OCI-LY7 (cell line): ENCODE measurements at regions not wholly inside any gene's neighbourhood (a gene's known extent, or its start where the extent isn't known, plus 50 kb on each side); places are given as distances from the start of the nearest gene placed in this dataset.

Experiments
- BruUV-seq: library from RNA; stranded (reverse); fragments of 400-500 nt; replicated peaks from 2 replicates; lab custom pipeline; 2021; lab: Mats Ljungman, UMichigan
- CTCF ChIA-PET: fragments of 300-600 bp; sonication (Branson Sonifier 250); formaldehyde crosslinking; loops from one replicate; lab custom pipeline; 2022; ENCODE audit warnings: antibody characterized with exemption; ENCODE audit not compliant: unreplicated experiment; lab: Charles Lee
- POLR2A ChIA-PET: fragments of 300-600 bp; sonication (Branson Sonifier 250); formaldehyde crosslinking; loops from one replicate; lab custom pipeline; 2022; ENCODE audit warnings: antibody characterized with exemption; lab: Charles Lee
- DNase-seq: peaks from one replicate; pipeline ENCODE4 v3.0.0-alpha.2; 2015; ENCODE audit warnings: low spot score
- H2AFZ ChIP-seq: fragments of 200-600 bp; sonication (generic), shearing (Covaris generic); 2 replicates; pipeline ENCODE4 v1.6.1; 2014; ENCODE audit warnings: mild to moderate bottlenecking, antibody characterized with exemption, low read length, moderate library complexity
- H3K27ac ChIP-seq: fragments of 200-600 bp; sonication (generic); 2 replicates; pipeline ENCODE4 v1.5.1; 2014; ENCODE audit warnings: mixed run types, low read depth, mild to moderate bottlenecking, moderate library complexity, low read length, inconsistent platforms; ENCODE audit not compliant: poor library complexity, severe bottlenecking
- H3K36me3 ChIP-seq: fragments of 200-600 bp; sonication (generic); 2 replicates; pipeline ENCODE4 v1.6.1; 2014; ENCODE audit warnings: mild to moderate bottlenecking, antibody characterized with exemption, low read length, moderate library complexity, mixed read lengths; ENCODE audit not compliant: insufficient read depth
- H3K4me1 ChIP-seq: fragments of 200-600 bp; sonication (generic); 2 replicates; pipeline ENCODE4 v1.5.1; 2014; ENCODE audit warnings: mild to moderate bottlenecking, low read length; ENCODE audit not compliant: insufficient read depth, poor library complexity, severe bottlenecking
- H3K4me2 ChIP-seq: fragments of 200-600 bp; sonication (generic); 2 replicates; pipeline ENCODE4 v1.6.1; 2014; ENCODE audit warnings: mild to moderate bottlenecking, low read length
- H3K4me3 ChIP-seq: fragments of 200-600 bp; sonication (generic); 2 replicates; pipeline ENCODE4 v1.5.1; 2014; ENCODE audit warnings: mild to moderate bottlenecking, low read depth, low read length; ENCODE audit not compliant: poor library complexity, severe bottlenecking
- H3K79me2 ChIP-seq: fragments of 200-600 bp; sonication (generic); 2 replicates; pipeline ENCODE4 v1.6.1; 2016; ENCODE audit warnings: low read depth, mild to moderate bottlenecking, low read length, moderate library complexity, mixed read lengths; ENCODE audit not compliant: insufficient read depth
- H3K9me2 ChIP-seq: fragments of 200-600 bp; sonication (generic); 2 replicates; pipeline ENCODE4 v1.6.1; 2016; ENCODE audit warnings: mild to moderate bottlenecking, low read length, mixed read lengths; ENCODE audit not compliant: insufficient read depth
- H3K9me3 ChIP-seq: fragments of 200-600 bp; sonication (generic); 2 replicates; pipeline ENCODE4 v1.6.1; 2014; ENCODE audit warnings: mild to moderate bottlenecking, mixed run types, low read length, mixed read lengths
- H4K20me1 ChIP-seq: fragments of 200-600 bp; sonication (generic); 2 replicates; pipeline ENCODE4 v1.6.1; 2014; ENCODE audit warnings: mild to moderate bottlenecking, antibody characterized with exemption, low read length, moderate library complexity, mixed read lengths; ENCODE audit not compliant: insufficient read depth
- EZH2phosphoT487 ChIP-seq: fragments of 200-600 bp; sonication (generic); IDR thresholded peaks from 2 replicates; pipeline ENCODE4 v1.6.1; 2018; ENCODE audit warnings: low read depth, borderline replicate concordance, mild to moderate bottlenecking, mixed run types, antibody characterized with exemption, low read length, moderate library complexity, mixed read lengths
- intact Hi-C: fragments of 100-400 bp; cut with micrococcal nuclease; formaldehyde crosslinking; loops from one replicate; pipeline ENCODE4 v1.10.0; 2022; ENCODE audit not compliant: unreplicated experiment
- TF ChIP-seq, protein P1 (sequence below): fragments of 200-600 bp; sonication (generic); conservative IDR thresholded peaks from 2 replicates; pipeline ENCODE4 v1.5.1; 2014; ENCODE audit warnings: mild to moderate bottlenecking, antibody characterized with exemption, low read length, moderate library complexity, mixed read lengths

DNA sequence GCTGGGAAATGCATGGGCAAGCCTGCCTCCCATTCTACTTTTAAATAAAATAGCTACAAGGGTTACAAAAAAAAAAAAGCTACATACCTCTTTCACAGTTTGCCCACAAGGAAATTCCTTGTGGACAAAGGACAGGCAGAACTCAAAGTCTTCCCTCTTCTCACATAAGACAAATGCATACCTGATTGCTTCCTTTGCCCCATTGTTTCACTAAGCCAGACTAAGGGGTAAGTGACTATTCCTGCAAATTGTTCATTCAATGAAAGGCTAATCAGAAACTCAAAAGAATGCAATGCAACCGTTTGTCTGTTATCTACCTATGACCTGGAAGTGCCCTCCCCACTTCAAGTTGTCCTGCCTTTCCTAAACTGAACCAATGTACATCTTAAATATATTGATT lies 780.6 kb downstream of the FAM133A start:
- BruUV-seq = no TSS peak

DNA sequence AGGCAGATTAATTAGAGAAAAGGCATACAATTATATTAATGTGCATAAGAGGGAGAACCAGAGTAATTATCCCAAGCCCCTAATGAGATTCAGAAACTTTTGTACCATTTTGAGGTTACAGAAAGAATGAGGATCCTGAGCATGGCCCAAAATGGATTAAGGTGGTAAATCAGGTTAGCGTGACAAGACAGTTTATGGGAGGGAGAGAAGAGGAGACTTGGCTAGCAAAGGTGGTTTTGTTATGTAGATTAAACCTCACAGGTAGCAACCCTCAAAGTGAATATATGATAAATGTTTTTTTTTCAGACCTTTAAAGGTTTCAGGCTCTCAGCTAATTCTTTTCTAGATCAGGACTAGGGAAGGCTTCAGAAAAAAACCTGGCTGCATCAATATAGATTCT lies 781.8 kb downstream of the FAM133A start:
- no TSS peak for BruUV-seq
- intact Hi-C loops = no loop called here
- POLR2A ChIA-PET = no interaction called here

More for the DNA sequence above, 780.6 kb downstream of the FAM133A start:
- no peak overlapping the region for H3K27ac ChIP-seq
- POLR2A ChIA-PET = no interaction called here
- no peak overlapping the region for H2AFZ ChIP-seq
- intact Hi-C loops = no loop called here
- CTCF ChIA-PET = no interaction called here
- H3K4me1 ChIP-seq = no peaks in the 10 kb centered on the region
- no peak overlapping the region for H3K4me2 ChIP-seq
- no peaks in the 10 kb centered on the region for H4K20me1 ChIP-seq
- H3K4me3 ChIP-seq = no peak overlapping the region
- TF ChIP-seq, protein P1, sequence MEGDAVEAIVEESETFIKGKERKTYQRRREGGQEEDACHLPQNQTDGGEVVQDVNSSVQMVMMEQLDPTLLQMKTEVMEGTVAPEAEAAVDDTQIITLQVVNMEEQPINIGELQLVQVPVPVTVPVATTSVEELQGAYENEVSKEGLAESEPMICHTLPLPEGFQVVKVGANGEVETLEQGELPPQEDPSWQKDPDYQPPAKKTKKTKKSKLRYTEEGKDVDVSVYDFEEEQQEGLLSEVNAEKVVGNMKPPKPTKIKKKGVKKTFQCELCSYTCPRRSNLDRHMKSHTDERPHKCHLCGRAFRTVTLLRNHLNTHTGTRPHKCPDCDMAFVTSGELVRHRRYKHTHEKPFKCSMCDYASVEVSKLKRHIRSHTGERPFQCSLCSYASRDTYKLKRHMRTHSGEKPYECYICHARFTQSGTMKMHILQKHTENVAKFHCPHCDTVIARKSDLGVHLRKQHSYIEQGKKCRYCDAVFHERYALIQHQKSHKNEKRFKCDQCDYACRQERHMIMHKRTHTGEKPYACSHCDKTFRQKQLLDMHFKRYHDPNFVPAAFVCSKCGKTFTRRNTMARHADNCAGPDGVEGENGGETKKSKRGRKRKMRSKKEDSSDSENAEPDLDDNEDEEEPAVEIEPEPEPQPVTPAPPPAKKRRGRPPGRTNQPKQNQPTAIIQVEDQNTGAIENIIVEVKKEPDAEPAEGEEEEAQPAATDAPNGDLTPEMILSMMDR = no peak
- TF ChIP-seq EZH2phosphoT487 = no peak
- no peaks in the 10 kb centered on the region for H3K79me2 ChIP-seq
- H3K9me2 ChIP-seq = no peaks in the 10 kb centered on the region
- no peaks in the 10 kb centered on the region for H3K36me3 ChIP-seq
- no peaks in the 10 kb centered on the region for H3K9me3 ChIP-seq
- DNase-seq = no peak

DNA sequence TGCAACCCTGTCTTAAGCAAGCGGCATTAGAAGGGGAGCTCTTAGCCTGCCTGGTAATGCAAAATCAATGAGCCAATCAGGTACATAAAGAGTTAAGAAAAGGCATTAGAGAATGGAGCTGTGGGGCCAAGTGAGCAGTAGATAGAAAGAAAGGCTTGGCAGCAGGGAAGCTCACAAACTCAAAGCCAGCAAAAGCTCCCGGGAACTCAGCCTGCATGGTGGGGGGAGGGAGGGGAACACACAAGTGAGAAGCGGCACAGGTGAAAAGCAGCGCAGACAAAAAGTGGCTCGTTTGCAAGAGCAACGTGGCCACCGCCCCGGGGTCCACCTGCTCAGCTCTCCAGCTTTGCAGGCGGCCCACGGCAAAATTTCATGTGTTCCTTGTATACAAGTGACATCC lies 818.5 kb downstream of the FAM133A start:
- POLR2A ChIA-PET = interaction anchor here (0.6 kb wide), 1 partner anchor 310 kb away, joined by 3 read pairs; no protein-coding TSS in a partner anchor
- H3K36me3 ChIP-seq = no peaks in the 10 kb centered on the region
- H3K4me1 ChIP-seq = no peaks in the 10 kb centered on the region
- TF ChIP-seq, protein P1 = no peak
- no peak for TF ChIP-seq EZH2phosphoT487
- intact Hi-C loops = no loop called here
- no peaks in the 10 kb centered on the region for H3K9me3 ChIP-seq
- H3K79me2 ChIP-seq = no peaks in the 10 kb centered on the region
- CTCF ChIA-PET = no interaction called here
- BruUV-seq = no TSS peak
- H4K20me1 ChIP-seq = no peaks in the 10 kb centered on the region
- no peaks in the 10 kb centered on the region for H3K9me2 ChIP-seq
- no peak overlapping the region for H3K27ac ChIP-seq
- H2AFZ ChIP-seq = no peak overlapping the region
- no peak for DNase-seq
- no peak overlapping the region for H3K4me3 ChIP-seq
- no peak overlapping the region for H3K4me2 ChIP-seq

More for the DNA sequence above, 781.8 kb downstream of the FAM133A start:
- H2AFZ ChIP-seq = no peak overlapping the region
- CTCF ChIA-PET = no interaction called here
- no peaks in the 10 kb centered on the region for H3K4me1 ChIP-seq
- H3K4me2 ChIP-seq = no peak overlapping the region
- H3K79me2 ChIP-seq = no peaks in the 10 kb centered on the region
- no peak for DNase-seq
- TF ChIP-seq, protein P1 = no peak
- TF ChIP-seq EZH2phosphoT487 = no peak
- H4K20me1 ChIP-seq = no peaks in the 10 kb centered on the region
- no peak overlapping the region for H3K27ac ChIP-seq
- H3K9me2 ChIP-seq = no peaks in the 10 kb centered on the region
- no peak overlapping the region for H3K4me3 ChIP-seq
- no peaks in the 10 kb centered on the region for H3K9me3 ChIP-seq
- H3K36me3 ChIP-seq = no peaks in the 10 kb centered on the region
